GM12891 (cell line): ENCODE measurements at regions not wholly inside any gene's neighbourhood (a gene's known extent, or its start where the extent isn't known, plus 50 kb on each side); places are given as distances from the start of the nearest gene placed in this dataset.

Experiments used
- PAX5 ChIP-seq: IDR thresholded peaks from 2 replicates; pipeline ENCODE4 v1.6.1; 2011; ENCODE audit warnings: low read length, moderate library complexity, mild to moderate bottlenecking; ENCODE audit not compliant: insufficient read depth, severe bottlenecking
- POLR2A ChIP-seq: IDR thresholded peaks from 2 replicates; pipeline ENCODE4 v1.6.1; 2011; ENCODE audit warnings: low read depth, low read length, control low read depth
- POLR2AphosphoS5 ChIP-seq: IDR thresholded peaks from 2 replicates; pipeline ENCODE4 v1.6.1; 2011; ENCODE audit warnings: low read depth, low read length, control low read depth
- SPI1 ChIP-seq: IDR thresholded peaks from 2 replicates; pipeline ENCODE4 v1.6.1; 2011; ENCODE audit warnings: low read depth, low read length, control low read depth
- TAF1 ChIP-seq: IDR thresholded peaks from 2 replicates; pipeline ENCODE4 v1.6.1; 2011; ENCODE audit warnings: low read depth, low read length, control low read depth

DNA sequence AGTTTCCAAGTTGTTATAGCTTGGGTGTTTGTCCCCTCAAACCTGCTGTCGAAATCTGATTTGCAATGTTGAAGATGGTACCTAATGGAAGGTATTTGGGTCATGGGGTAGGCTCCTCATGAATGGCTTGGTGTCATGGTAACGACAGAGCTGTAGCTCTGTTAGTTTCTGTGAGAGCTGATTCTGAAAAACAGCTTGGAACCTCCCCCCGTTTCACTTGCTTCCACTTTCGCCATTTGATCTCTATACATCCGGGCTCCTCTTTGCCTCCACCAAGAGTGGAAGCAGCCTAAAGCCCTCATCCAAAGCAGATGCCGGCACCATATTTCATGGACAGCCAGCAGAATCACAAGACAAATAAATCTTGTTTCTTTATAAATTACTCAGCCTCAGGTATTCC lies 1035.1 kb upstream of the SLC39A10 start:
- TF ChIP-seq POLR2A (no peak), TAF1 (no peak), SPI1 (no peak), POLR2AphosphoS5 (no peak), PAX5 (no peak)
